ENCODE measurements at regions not wholly inside any gene's neighbourhood (a gene's known extent, or its start where the extent isn't known, plus 50 kb on each side); places are given as distances from the start of the nearest gene placed in this dataset.

DNA sequence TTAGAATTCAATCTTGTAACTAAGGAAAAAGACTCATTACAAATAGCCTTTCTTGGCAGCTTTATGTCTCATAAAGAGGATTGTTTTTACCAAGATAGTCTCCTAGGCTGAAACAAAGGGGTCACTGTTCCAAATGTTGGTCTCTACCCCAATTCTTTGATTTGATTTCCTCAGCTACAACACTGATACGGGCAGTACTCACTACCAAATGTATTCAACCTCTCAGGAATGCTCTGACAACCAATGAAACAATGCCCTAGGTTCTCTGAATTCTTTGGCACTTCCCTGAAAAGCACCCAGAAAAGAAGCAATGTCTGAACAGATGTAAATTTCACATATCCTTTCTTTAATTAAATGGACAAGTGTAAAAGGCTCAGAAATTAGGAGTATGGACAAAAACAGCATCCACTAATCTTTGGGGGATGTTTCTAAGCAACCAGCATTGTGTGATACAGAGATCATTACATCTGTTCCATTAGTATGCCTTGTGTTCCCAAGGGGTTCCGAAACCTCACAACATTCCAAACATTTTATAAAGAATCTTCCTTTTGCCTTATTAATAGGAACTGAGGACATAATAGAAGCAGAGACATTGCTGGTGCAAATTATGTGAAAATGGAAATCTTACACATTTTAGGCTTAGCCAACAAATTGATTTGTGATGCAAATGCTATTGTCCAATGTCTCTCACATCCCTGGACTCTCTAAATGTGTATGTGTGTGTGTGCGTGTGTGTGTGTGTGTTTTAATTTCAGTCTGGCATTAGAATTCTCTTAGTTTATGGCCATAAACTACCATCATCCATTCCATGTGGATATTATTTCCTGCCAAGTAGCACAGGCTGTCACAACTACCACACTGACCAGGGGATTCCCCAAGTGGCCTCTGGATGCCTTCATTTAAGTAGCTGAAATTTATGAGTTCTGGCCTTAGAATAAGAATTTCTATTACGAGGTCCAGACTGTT, 276.0 kb downstream of the MTX2 start:
- DNase-seq = no peak

DNA sequence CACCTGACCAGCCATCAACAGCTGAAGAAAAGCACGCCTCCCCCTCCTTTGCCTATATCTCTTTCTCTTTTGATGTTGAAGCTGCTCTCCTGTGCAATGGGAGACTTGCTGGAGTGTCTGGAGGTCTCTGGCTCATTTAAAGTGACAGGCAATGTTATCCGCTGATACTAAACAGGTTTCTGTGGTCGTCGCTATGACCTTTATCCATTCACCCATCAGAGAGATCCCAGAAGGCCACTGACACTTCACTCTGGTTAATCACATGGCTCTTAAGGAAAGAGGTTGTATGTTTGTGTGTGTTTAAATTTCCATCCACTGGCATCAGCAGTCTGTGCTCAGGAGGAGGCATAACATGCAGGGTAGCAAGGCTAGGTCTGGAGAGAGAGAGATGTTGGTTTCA, 277.3 kb downstream of the MTX2 start:
- DNase-seq = no peak

DNA sequence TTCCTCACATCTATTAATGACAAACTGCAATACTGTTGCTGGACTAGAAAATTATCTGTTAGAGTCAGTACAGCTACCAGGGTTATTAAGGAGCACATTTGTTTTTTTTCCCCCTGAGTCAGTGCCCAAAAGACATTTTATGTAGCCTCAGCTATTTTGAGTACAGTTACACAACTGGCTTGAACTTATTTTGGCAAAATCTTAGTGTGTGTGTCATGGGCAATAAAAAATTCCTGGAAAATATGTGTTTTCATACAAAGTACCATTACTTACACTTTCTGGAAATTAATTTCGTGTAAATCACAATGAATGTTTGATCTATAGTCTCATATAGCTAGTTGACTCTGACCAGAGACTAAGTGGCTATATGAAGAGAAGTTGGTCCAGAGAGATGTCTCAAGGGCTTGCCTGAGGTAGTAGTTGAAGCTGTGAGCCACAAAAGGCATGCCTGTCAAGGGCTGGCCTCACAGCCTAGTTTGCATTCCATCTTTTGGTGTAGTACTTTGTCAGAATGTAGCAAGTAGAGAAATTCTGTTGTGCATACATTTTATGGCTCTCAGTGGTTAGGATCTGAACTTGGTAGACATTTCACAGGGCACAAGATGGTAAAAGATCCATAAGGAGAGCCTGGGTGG, 283.4 kb downstream of the MTX2 start:
- DNase-seq = no peak

GRCh38 chr2:176553685-176554100, 284.5 kb downstream of the MTX2 start:
- DNase-seq = peak; percentile 38

- peak; percentile 24 for DNase-seq
These were observed 285.1 kb downstream of the MTX2 start for GRCh38 chr2:176554101-176555048.

DNA sequence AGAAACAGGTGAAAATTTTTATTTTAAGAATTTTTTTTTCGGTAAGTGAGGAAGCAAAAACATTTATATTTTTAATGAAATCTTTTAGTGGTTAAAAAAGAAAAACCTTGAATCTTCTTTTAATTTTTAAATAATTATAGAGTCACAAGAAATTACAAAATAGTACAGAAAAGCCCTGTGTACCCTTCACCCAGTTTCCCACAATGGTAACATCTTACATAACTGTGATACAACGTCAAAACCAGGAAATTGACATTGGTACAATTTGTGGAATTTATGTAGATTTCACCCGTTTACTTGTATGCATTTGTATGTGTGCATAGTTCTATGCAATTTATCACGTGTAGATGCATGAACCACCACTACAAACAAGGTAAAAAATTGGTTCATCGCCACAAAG, 285.9 kb downstream of the MTX2 start:
- DNase-seq = no peak

GRCh38 chr2:176555781-176556180, 286.5 kb downstream of the MTX2 start:
- no peak for DNase-seq

DNA sequence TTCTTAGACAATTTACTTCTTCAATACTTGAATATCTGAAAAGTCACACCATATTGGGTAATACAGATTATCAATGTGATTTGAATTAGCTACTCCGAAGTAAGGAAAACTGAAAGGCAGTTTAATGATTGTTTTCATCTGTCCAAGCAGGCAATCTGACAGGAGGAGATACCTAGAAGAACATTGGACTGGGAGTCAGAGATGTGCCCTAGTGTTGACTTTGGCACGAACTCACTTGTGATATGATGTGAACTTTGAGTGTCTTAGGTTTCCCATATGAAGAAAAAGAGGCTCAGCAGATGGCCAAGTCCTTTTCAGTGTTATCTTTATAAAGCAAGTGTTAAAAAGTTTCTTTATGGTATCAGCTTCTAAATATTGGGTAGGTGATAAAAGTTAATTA, 287.1 kb downstream of the MTX2 start:
- no peak for DNase-seq

GRCh38 chr2:176557821-176558220, 288.6 kb downstream of the MTX2 start:
- DNase-seq = no peak

- DNase-seq = no peak
These were observed 289.4 kb downstream of the MTX2 start for GRCh38 chr2:176558574-176559140.

DNA sequence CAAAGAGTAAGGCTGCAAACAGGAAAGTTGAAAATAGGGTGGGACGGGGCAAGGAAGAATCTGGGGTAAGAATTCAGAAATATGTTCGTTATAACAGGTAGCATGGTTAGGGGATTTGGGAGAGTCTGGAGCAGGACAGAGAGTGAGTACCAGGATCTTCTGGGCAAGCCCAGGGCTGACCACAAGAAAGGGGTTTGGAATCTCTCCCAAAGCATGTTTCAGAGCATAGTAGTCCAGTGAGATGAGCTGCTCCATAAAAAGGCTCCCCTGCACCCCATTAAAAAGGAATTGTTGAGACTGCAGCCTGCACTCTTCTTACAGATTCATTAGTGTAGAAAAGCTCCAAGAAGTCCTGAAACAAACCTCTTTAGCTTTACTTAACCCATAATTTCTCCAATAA, 291.1 kb downstream of the MTX2 start:
- no peak for DNase-seq

DNA sequence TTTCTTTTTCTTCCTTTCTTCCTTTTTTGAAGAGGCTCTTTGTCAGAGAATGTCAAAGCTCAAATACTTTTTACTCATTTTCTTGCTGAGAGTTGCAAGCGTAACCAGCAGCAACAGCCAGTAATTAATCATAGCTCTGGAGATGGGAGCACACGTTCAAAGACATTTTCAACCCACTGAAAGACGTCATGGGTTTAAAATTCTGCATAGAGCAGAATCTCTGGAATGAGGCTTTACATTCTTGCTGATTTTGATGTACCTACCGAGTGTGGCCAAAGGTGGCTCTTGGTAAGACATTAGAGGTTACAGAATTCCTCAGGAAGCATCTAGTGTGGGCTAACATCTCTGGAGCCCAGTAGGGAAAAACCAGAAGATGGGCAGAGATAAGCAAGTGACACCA, 292.5 kb downstream of the MTX2 start:
- DNase-seq = no peak

GRCh38 chr2:176562359-176563078, 293.3 kb downstream of the MTX2 start:
- no peak for DNase-seq

- no peak for DNase-seq
These were observed 296.5 kb downstream of the MTX2 start for GRCh38 chr2:176565641-176566323.

DNA sequence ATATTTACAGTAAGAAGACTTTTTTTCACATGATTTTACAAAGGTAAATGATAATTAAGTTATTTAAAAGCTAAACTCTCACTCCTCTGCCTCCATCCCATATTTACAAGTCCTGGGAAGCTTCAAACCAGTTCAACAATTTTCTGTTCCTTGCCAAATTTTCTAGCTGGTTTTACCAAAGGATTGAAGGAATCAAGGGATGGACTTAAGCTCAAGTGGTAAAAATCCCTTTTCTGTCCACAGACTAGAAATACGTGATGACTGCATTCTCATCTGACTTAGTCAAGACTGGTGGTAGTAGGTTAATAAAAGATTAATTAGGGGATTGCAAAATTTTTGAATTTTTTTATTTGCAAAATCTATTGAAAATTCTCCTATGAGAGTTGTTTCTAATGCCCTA, 297.3 kb downstream of the MTX2 start:
- DNase-seq = no peak

GRCh38 chr2:176566961-176567360, 297.7 kb downstream of the MTX2 start:
- no peak for DNase-seq

- no peak for DNase-seq
These were observed 298.1 kb downstream of the MTX2 start for GRCh38 chr2:176567361-176567760.

- no peak for DNase-seq
These were observed 300.3 kb downstream of the MTX2 start for GRCh38 chr2:176569574-176569973.

DNA sequence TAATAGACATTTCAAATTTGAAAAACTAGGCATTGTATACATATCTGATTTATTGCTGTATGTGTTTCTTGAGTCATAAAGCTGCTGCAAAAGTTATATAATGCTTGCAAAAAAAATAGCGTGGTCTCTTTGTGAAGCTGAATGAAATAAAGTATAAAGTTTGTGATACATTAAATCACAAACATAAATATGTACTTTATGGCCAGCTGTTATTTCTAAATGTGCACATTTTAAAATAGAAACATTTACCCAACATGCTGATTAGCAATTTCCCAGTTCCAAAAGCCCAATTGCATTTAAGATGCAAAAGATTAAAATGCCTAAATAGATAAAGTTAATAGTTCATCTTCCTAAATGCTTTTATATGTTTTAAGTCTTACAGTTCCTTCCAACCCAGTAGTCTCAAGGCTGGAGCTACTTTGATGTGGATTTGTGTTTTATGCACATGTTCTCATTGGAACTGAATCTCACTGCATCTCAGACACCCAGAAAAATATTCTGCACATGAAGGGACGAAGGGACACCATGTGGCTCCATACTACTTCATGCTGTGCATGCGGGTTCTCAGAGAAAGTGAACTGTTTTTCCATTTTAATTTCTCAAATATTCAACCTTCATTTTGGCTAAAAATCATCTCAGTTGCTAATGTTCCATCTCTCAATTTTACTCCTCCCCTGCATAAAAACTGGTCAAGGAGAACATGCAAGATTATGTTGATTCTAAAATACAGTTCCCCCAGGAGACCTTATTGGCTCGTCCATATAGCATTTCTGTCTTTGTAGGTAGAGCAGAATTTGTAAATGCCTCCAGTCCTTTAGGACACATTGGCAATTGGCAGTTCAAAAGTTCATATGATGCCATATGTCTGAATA, 304.6 kb downstream of the MTX2 start:
- DNase-seq = no peak

DNA sequence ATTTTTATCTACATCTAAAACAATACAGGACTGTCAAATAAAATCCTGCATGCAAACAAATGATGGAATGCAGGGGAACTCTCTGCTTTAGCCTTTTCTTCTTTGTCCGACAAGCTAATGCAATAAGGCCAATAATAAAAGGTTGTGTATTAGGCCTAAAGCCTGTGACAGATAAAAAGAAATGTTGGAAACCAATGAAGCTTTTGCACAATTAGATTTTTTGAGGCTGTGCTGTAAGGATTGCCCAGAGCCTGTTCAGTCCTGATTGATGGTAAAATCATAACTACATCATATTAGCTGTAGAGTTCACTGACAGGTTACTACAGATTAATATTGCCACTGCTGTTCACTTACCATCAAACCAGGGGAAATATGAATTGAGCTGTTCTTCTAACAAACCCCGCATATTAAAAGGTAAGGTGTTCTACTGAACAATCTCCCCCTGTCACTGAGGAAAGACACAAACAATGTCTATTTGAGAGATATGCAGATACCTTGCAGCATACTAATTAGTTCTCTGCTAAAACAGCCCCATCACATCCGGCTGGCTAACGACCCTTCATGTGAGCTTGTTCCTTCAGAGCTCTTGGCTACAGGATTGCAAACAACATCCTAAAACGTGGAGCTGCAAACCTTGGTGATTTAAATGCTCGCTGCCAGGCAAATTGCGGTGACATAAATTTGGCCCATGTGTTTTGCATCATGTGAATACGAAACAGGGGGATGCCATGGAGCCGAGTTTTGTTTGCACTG, 305.4 kb downstream of the MTX2 start:
- DNase-seq = no peak

Data from activated T-cell treated with anti-CD3 and anti-CD28 coated beads, Interleukin-2, amount 50 U/mL, for 1 hour (primary cell).